Liver (tissue), 8 donors: ENCODE measurements at regions not wholly inside any gene's neighbourhood (a gene's known extent, or its start where the extent isn't known, plus 50 kb on each side); places are given as distances from the start of the nearest gene placed in this dataset.

ENCODE experiments used
- DNase-seq: peaks from one replicate; pipeline ENCODE4 v3.0.0-alpha.2; 2017; ENCODE audit warnings: low spot score
- H3K27ac ChIP-seq, 2 donors: one replicate each; pipeline ENCODE4 v1.7.0; 2013; ENCODE audit warnings: inconsistent platforms in 2 of 2, low read length in 2 of 2, control low read depth in 1 of 2, low read depth in 1 of 2, mild to moderate bottlenecking in 1 of 2
- H3K27me3 ChIP-seq, 4 donors: one replicate each; pipeline versions ENCODE4 v1.6.1 to v1.7.0; 2013; ENCODE audit warnings: low read length in 3 of 4, inconsistent platforms in 1 of 4, mild to moderate bottlenecking in 1 of 4, moderate library complexity in 1 of 4; ENCODE audit not compliant: control insufficient read depth in 4 of 4, insufficient read depth in 4 of 4
- H3K36me3 ChIP-seq, 4 donors: one replicate each; pipeline versions ENCODE4 v1.6.1 to v1.7.0; 2013; ENCODE audit warnings: low read length in 3 of 4, mild to moderate bottlenecking in 3 of 4, low read depth in 1 of 4, moderate library complexity in 1 of 4; ENCODE audit not compliant: control insufficient read depth in 4 of 4, insufficient read depth in 3 of 4
- H3K4me1 ChIP-seq, 4 donors: one replicate each; pipeline versions ENCODE4 v1.6.1 to v1.7.0; 2013; ENCODE audit warnings: low read length in 3 of 4, mild to moderate bottlenecking in 3 of 4, moderate library complexity in 1 of 4; ENCODE audit not compliant: control insufficient read depth in 4 of 4, insufficient read depth in 4 of 4
- H3K4me3 ChIP-seq, 3 donors: one replicate each; pipeline versions ENCODE4 v1.6.1 to v1.7.0; 2013; ENCODE audit warnings: low read length in 3 of 3, control low read depth in 1 of 3, low read depth in 1 of 3, mild to moderate bottlenecking in 1 of 3
- H3K9ac ChIP-seq, 2 donors: one replicate each; pipeline ENCODE4 v1.7.0; 2013; ENCODE audit warnings: low read length in 2 of 2, mild to moderate bottlenecking in 2 of 2, moderate library complexity in 2 of 2, control low read depth in 1 of 2, low read depth in 1 of 2
- H3K9me3 ChIP-seq, 4 donors: one replicate each; pipeline versions ENCODE4 v1.6.1 to v1.7.0; 2013; ENCODE audit warnings: low read length in 3 of 4; ENCODE audit not compliant: control insufficient read depth in 4 of 4
- CTCF ChIP-seq: fragments of 150-350 bp; IDR thresholded peaks from 2 replicates; pipeline ENCODE4 v1.5.1; 2017; ENCODE audit warnings: improper control_type of control experiment, low read depth, low read length; ENCODE audit not compliant: missing input control
- EGR1 ChIP-seq, 2 donors: IDR thresholded peaks; 2 replicates each; pipeline ENCODE4 v1.6.1; 2016 to 2018; ENCODE audit warnings: antibody characterized with exemption in 2 of 2, low read depth in 2 of 2
- FOXA1 ChIP-seq: IDR thresholded peaks from 2 replicates; pipeline ENCODE4 v1.6.1; 2016; ENCODE audit warnings: antibody characterized with exemption
- FOXA2 ChIP-seq: IDR thresholded peaks from 2 replicates; pipeline ENCODE4 v1.6.1; 2016; ENCODE audit warnings: antibody characterized with exemption
- HNF4A ChIP-seq, 2 donors: conservative IDR thresholded peaks; 2 replicates each; pipeline ENCODE4 v1.6.1; 2016; ENCODE audit warnings: antibody characterized with exemption in 2 of 2, mild to moderate bottlenecking in 2 of 2
- HNF4G ChIP-seq: IDR thresholded peaks from 2 replicates; pipeline ENCODE4 v1.6.1; 2016; ENCODE audit warnings: antibody characterized with exemption
- JUND ChIP-seq, 2 donors: IDR thresholded peaks; 2 replicates each; pipeline ENCODE4 v1.6.1; 2016; ENCODE audit warnings: antibody characterized with exemption in 2 of 2
- MAX ChIP-seq: IDR thresholded peaks from 2 replicates; pipeline ENCODE4 v1.6.1; 2016; ENCODE audit warnings: antibody characterized with exemption
- NR2F2 ChIP-seq: IDR thresholded peaks from 2 replicates; pipeline ENCODE4 v1.6.1; 2016; ENCODE audit warnings: antibody characterized with exemption
- RAD21 ChIP-seq, 2 donors: IDR thresholded peaks; 2 replicates each; pipeline ENCODE4 v1.6.1; 2016; ENCODE audit warnings: antibody characterized with exemption in 2 of 2, mild to moderate bottlenecking in 2 of 2
- REST ChIP-seq: IDR thresholded peaks from 2 replicates; pipeline ENCODE4 v1.6.1; 2016; ENCODE audit warnings: antibody characterized with exemption, mild to moderate bottlenecking
- RXRA ChIP-seq, 2 donors: IDR thresholded peaks; 2 replicates each; pipeline ENCODE4 v1.6.1; 2017 to 2018; ENCODE audit warnings: antibody characterized with exemption in 2 of 2, mild to moderate bottlenecking in 1 of 2
- SP1 ChIP-seq: IDR thresholded peaks from 2 replicates; pipeline ENCODE4 v1.6.1; 2018; ENCODE audit warnings: antibody characterized with exemption, mild to moderate bottlenecking
- TAF1 ChIP-seq: conservative IDR thresholded peaks from 2 replicates; pipeline ENCODE4 v1.6.1; 2016; ENCODE audit warnings: antibody characterized with exemption, mild to moderate bottlenecking
- YY1 ChIP-seq: IDR thresholded peaks from 2 replicates; pipeline ENCODE4 v1.6.1; 2016; ENCODE audit warnings: antibody characterized with exemption, mild to moderate bottlenecking
- WGBS: extraction: QIAGEN DNeasy Blood & Tissue Kit; methylation state at CpG from one replicate; pipeline ENCODE4 v1.1.7; 2013; 5-methylcytosine and 5-hydroxymethylcytosine counted together
- TF ChIP-seq, protein P1 (sequence below): IDR thresholded peaks from 2 replicates; pipeline ENCODE4 v1.6.1; 2016; ENCODE audit warnings: antibody characterized with exemption
- TF ChIP-seq, protein P2 (sequence below): IDR thresholded peaks from 2 replicates; pipeline ENCODE4 v1.6.1; 2016; ENCODE audit warnings: antibody characterized with exemption
- donor health status: healthy.
- donor health status: healthy.
- donor health status: healthy.
- donor health status: healthy.
- donor health status: healthy.

DNA sequence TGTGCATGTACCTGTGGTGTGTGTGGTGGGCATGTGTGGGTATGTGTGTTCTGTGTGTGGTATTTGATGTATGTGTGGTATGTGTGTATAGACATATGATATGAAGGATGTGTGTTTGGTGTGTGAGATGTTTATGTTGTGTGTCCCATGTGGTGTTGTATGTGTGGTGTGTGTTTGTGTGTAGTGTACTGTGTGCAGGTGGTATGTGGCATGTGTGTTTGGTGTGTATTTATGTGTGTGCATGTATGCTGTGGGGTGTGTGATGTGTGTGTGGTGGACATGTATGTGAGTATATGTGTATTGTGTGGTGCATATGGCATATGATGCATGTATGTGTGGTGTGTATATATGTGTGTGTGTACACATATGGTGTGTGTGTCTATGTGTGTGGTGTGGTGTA is 718.8 kb upstream of the SOX11 start (continued):
- TF ChIP-seq, protein P1, sequence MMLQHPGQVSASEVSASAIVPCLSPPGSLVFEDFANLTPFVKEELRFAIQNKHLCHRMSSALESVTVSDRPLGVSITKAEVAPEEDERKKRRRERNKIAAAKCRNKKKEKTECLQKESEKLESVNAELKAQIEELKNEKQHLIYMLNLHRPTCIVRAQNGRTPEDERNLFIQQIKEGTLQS: no peak
- TF ChIP-seq CTCF (no peak), HNF4A (conservative IDR thresholded peaks at IDR 0.05) (no peak), YY1 (no peak)

DNA sequence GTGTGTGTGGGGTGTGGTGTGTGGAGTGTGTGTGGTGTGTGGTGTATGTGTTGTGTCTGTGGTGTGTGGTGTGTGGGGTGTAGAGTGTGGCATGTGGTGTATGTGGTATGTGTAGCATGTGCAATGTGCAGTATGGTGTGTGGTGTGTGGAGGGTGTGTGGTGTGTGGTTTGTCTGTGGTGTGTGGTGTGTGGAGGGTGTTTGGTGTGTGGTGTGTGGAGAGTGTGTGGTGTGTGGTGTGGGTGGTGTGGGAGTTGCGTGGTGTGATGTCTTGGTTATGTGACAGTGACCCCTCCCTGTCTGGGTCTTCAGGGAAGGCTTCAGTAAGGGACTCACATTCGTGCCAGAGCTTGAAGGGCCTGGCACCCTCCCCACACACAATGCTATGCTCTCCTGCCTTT is 718.2 kb upstream of the SOX11 start:
- no peak overlapping the region for H3K4me3 ChIP-seq
- WGBS: 80% methylated on average over 2 of the region's 2 CpGs
- no peaks in the 10 kb centered on the region for H3K36me3 ChIP-seq
- no peaks in the 10 kb centered on the region for H3K9me3 ChIP-seq
- peaks cover 0 to 2% (median 0%) of the 10 kb centered on the region in 4 donors for H3K27me3 ChIP-seq
- H3K27ac ChIP-seq: no peak overlapping the region
- no peak for TF ChIP-seq YY1
- no peak overlapping the region for H3K9ac ChIP-seq
- no peak for DNase-seq
- no peaks in the 10 kb centered on the region for H3K4me1 ChIP-seq

DNA sequence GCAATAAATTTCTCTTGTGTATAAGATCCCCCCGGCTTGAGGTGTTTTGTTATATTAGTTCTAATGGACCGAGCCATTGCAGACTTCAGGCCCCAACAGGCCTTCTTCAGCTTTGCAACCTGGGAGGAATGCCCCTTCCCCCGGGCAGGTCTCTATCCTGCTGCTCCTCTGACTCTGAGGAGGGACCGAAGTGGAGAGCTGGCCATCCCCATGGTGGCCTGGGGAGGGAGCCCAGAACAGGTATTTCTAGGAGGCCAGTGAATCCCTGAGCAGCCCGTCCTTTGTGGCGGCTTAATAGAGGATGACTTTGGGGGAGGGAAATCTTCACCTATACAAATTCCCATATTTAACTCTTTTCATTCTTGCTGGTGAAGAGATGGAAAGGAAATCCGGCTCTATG is 715.8 kb upstream of the SOX11 start:
- DNase-seq: no peak
- no peak overlapping the region for H3K4me3 ChIP-seq
- no peaks in the 10 kb centered on the region for H3K4me1 ChIP-seq
- no peaks in the 10 kb centered on the region for H3K36me3 ChIP-seq
- no peaks in the 10 kb centered on the region for H3K27me3 ChIP-seq
- 85% methylated on average over 7 of the region's 7 CpGs for WGBS
- no peak for TF ChIP-seq FOXA2
- H3K9me3 ChIP-seq: no peaks in the 10 kb centered on the region
- H3K9ac ChIP-seq: no peak overlapping the region
- H3K27ac ChIP-seq: no peak overlapping the region

DNA sequence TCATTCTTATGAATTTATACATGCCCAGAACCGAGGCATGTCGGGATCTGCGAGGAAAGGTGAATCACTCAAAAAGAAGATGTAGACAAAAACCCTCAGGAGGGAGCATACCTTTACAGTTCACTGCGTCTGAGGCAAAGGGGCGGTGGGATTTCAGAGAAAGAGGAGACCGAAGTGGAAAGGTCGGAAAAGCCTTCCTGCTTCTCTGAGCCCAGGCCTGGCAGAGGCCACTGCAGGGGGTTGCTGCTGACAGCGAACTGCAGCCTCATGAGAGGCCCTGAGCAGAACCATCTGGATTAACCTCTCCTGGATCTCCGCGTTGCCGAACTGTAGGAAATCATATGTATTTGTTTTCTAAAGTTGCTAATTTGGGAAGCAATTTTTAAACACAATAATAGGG is 713.1 kb upstream of the SOX11 start:
- Histone ChIP-seq H3K9ac (no peak overlapping the region), H3K4me3 (no peak overlapping the region), H3K27me3 (no peaks in the 10 kb centered on the region), H3K4me1 (no peaks in the 10 kb centered on the region), H3K9me3 (no peaks in the 10 kb centered on the region), H3K36me3 (no peaks in the 10 kb centered on the region), H3K27ac (no peak overlapping the region)
- TF ChIP-seq HNF4G: no peak
- TF ChIP-seq NR2F2: no peak
- TF ChIP-seq, protein P1: no peak
- TF ChIP-seq, protein P2, sequence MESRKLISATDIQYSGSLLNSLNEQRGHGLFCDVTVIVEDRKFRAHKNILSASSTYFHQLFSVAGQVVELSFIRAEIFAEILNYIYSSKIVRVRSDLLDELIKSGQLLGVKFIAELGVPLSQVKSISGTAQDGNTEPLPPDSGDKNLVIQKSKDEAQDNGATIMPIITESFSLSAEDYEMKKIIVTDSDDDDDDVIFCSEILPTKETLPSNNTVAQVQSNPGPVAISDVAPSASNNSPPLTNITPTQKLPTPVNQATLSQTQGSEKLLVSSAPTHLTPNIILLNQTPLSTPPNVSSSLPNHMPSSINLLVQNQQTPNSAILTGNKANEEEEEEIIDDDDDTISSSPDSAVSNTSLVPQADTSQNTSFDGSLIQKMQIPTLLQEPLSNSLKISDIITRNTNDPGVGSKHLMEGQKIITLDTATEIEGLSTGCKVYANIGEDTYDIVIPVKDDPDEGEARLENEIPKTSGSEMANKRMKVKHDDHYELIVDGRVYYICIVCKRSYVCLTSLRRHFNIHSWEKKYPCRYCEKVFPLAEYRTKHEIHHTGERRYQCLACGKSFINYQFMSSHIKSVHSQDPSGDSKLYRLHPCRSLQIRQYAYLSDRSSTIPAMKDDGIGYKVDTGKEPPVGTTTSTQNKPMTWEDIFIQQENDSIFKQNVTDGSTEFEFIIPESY: no peak
- no peak for TF ChIP-seq EGR1 (IDR thresholded peaks at IDR 0.05; ENCODE audit: low read depth in 2 of 2)
- no peak for TF ChIP-seq JUND (IDR thresholded peaks at IDR 0.05)
- TF ChIP-seq TAF1: no peak
- TF ChIP-seq FOXA2: no peak
- no peak for TF ChIP-seq CTCF
- no peak for TF ChIP-seq SP1
- no peak for TF ChIP-seq MAX
- no peak for TF ChIP-seq FOXA1
- TF ChIP-seq RXRA (IDR thresholded peaks at IDR 0.05): no peak
- no peak for TF ChIP-seq HNF4A (conservative IDR thresholded peaks at IDR 0.05)
- TF ChIP-seq REST: no peak
- TF ChIP-seq YY1: no peak
- TF ChIP-seq RAD21 (IDR thresholded peaks at IDR 0.05): no peak
- DNase-seq: no peak
- WGBS: 72% methylated on average over 11 of the region's 11 CpGs
